ENCODE measurements at regions not wholly inside any gene's neighbourhood (a gene's known extent, or its start where the extent isn't known, plus 50 kb on each side); places are given as distances from the start of the nearest gene placed in this dataset.

GRCh38 chr1:193631306-193631705 lies 444.9 kb upstream of the B3GALT2 start:
- DNase-seq (ENCODE audit: low read depth in 3 of 3), result no peak

GRCh38 chr1:193629875-193630274 lies 443.5 kb upstream of the B3GALT2 start:
- no peak for DNase-seq (ENCODE audit: low read depth in 3 of 3)

GRCh38 chr1:193626695-193627094 lies 440.3 kb upstream of the B3GALT2 start:
- no peak for DNase-seq (ENCODE audit: low read depth in 3 of 3)

- DNase-seq (ENCODE audit: low read depth in 3 of 3), result no peak
Measured at GRCh38 chr1:193625255-193625654, 438.8 kb upstream of the B3GALT2 start.

GRCh38 chr1:193619911-193620310 lies 433.5 kb upstream of the B3GALT2 start:
- DNase-seq (ENCODE audit: low read depth in 3 of 3), result no peak

GRCh38 chr1:193614817-193615216 lies 428.4 kb upstream of the B3GALT2 start:
- DNase-seq (ENCODE audit: low read depth in 3 of 3), result no peak

GRCh38 chr1:193614275-193614674 lies 427.9 kb upstream of the B3GALT2 start:
- DNase-seq (ENCODE audit: low read depth in 3 of 3), result no peak

- no peak for DNase-seq (ENCODE audit: low read depth in 3 of 3)
Measured at GRCh38 chr1:193613041-193613440, 426.6 kb upstream of the B3GALT2 start.

GRCh38 chr1:193609592-193609991 lies 423.2 kb upstream of the B3GALT2 start:
- DNase-seq (ENCODE audit: low read depth in 3 of 3), result no peak

- no peak for DNase-seq (ENCODE audit: low read depth in 3 of 3)
Measured at GRCh38 chr1:193607787-193608186, 421.4 kb upstream of the B3GALT2 start.

- DNase-seq (ENCODE audit: low read depth in 3 of 3), result no peak
Measured at GRCh38 chr1:193606035-193606434, 419.6 kb upstream of the B3GALT2 start.

GRCh38 chr1:193602705-193603104 lies 416.3 kb upstream of the B3GALT2 start:
- DNase-seq (ENCODE audit: low read depth in 3 of 3), result no peak

- no peak for DNase-seq (ENCODE audit: low read depth in 3 of 3)
Measured at GRCh38 chr1:193593147-193593885, 406.9 kb upstream of the B3GALT2 start.

GRCh38 chr1:193592317-193592716 lies 405.9 kb upstream of the B3GALT2 start:
- no peak for DNase-seq (ENCODE audit: low read depth in 3 of 3)

GRCh38 chr1:193590102-193590501 lies 403.7 kb upstream of the B3GALT2 start:
- no peak for DNase-seq (ENCODE audit: low read depth in 3 of 3)

- DNase-seq (ENCODE audit: low read depth in 3 of 3), result no peak
Measured at GRCh38 chr1:193589597-193590040, 403.2 kb upstream of the B3GALT2 start.

GRCh38 chr1:193588311-193589082 lies 402.1 kb upstream of the B3GALT2 start:
- no peak for DNase-seq (ENCODE audit: low read depth in 3 of 3)

- DNase-seq (ENCODE audit: low read depth in 3 of 3), result no peak
Measured at GRCh38 chr1:193584731-193585239, 398.4 kb upstream of the B3GALT2 start.

- no peak for DNase-seq (ENCODE audit: low read depth in 3 of 3)
Measured at GRCh38 chr1:193581341-193581740, 394.9 kb upstream of the B3GALT2 start.

- no peak for DNase-seq (ENCODE audit: low read depth in 3 of 3)
Measured at GRCh38 chr1:193580419-193580818, 394.0 kb upstream of the B3GALT2 start.

- no peak for DNase-seq (ENCODE audit: low read depth in 3 of 3)
Measured at GRCh38 chr1:193579323-193579722, 392.9 kb upstream of the B3GALT2 start.

- no peak for DNase-seq (ENCODE audit: low read depth in 3 of 3)
Measured at GRCh38 chr1:193574913-193575312, 388.5 kb upstream of the B3GALT2 start.

- no peak for DNase-seq (ENCODE audit: low read depth in 3 of 3)
Measured at GRCh38 chr1:193569983-193570269, 383.5 kb upstream of the B3GALT2 start.

Measured in stimulated activated CD4-positive, alpha-beta T cell treated with anti-CD3 and anti-CD28 coated beads, TNF-alpha, amount 100 ng/mL, for 24 hours (primary cell).